Kidney epithelial cell (primary cell): ENCODE measurements at regions not wholly inside any gene's neighbourhood (a gene's known extent, or its start where the extent isn't known, plus 50 kb on each side); places are given as distances from the start of the nearest gene placed in this dataset.

Experiments used
- DNase-seq: peaks from one replicate; pipeline ENCODE4 v3.0.0-alpha.2; 2010; ENCODE audit warnings: low read depth
- H3K27me3 ChIP-seq: 2 replicates; pipeline ENCODE4 v1.6.0; 2011; ENCODE audit warnings: low read length; ENCODE audit not compliant: control insufficient read depth, insufficient read depth
- H3K36me3 ChIP-seq: 2 replicates; pipeline ENCODE4 v1.5.1; 2011; ENCODE audit warnings: low read length; ENCODE audit not compliant: control insufficient read depth, insufficient read depth
- H3K4me3 ChIP-seq: 2 replicates; pipeline ENCODE4 v1.5.1; 2011; ENCODE audit warnings: low read depth, mild to moderate bottlenecking, control low read depth, low read length
- CTCF ChIP-seq: IDR thresholded peaks from 2 replicates; pipeline ENCODE4 v1.5.1; 2011; ENCODE audit warnings: mild to moderate bottlenecking, moderate library complexity, low read length, control low read depth, inconsistent platforms; ENCODE audit not compliant: insufficient read depth, poor library complexity, severe bottlenecking

DNA sequence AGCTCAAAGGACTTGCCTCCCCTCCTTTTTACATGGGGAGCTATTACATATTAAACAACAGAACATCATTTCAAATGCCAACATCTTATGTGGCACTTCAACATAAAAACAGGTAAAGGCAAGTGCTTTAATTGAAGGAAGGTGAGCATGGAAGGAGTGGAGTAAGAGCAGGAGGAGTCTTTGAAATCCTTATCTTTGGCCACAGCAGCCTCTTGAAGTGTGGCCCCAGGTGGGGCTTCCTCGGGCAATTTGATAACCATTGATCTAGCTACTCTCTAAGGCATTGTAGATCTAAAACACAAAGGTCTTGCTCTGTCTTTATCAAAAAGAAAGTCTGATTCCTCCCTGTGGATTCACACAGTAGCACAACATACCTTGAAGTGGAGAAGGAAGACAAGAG, 70.9 kb upstream of the PPP2R5A start:
- no peak for TF ChIP-seq CTCF
- Histone ChIP-seq H3K36me3 (no peaks in the 10 kb centered on the region), H3K27me3 (no peaks in the 10 kb centered on the region), H3K4me3 (no peak overlapping the region)
- DNase-seq = no peak

GRCh38 chr1:212215910-212216309, 69.3 kb upstream of the PPP2R5A start:
- TF ChIP-seq CTCF = no peak
- Histone ChIP-seq H3K36me3 (no peaks in the 10 kb centered on the region), H3K27me3 (no peaks in the 10 kb centered on the region), H3K4me3 (no peak overlapping the region)
- no peak for DNase-seq

DNA sequence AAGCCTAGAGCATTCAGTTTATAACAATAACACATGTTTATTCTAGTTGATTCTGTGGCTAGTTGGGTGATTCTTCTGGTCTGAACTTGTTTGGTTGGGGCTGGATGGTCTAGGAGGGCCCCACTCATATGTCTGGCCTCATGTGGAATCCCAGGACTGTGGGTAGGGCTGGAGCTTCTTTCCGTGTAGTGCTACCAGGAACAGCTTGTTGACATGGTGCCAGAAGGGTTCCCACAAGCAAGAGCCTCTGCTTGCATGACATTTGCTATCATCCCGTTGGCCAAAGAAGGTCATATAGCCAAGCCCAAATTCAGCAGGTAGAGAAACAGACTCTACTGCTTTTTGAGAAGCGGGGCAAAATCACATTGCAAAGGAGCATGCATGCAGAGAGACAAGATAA, 67.6 kb upstream of the PPP2R5A start:
- H3K36me3 ChIP-seq = no peaks in the 10 kb centered on the region
- H3K4me3 ChIP-seq = no peak overlapping the region
- DNase-seq = no peak
- no peaks in the 10 kb centered on the region for H3K27me3 ChIP-seq
- no peak for TF ChIP-seq CTCF

GRCh38 chr1:212218065-212218464, 67.1 kb upstream of the PPP2R5A start:
- H3K36me3 ChIP-seq = no peaks in the 10 kb centered on the region
- no peak for TF ChIP-seq CTCF
- no peak overlapping the region for H3K4me3 ChIP-seq
- no peaks in the 10 kb centered on the region for H3K27me3 ChIP-seq
- no peak for DNase-seq

DNA sequence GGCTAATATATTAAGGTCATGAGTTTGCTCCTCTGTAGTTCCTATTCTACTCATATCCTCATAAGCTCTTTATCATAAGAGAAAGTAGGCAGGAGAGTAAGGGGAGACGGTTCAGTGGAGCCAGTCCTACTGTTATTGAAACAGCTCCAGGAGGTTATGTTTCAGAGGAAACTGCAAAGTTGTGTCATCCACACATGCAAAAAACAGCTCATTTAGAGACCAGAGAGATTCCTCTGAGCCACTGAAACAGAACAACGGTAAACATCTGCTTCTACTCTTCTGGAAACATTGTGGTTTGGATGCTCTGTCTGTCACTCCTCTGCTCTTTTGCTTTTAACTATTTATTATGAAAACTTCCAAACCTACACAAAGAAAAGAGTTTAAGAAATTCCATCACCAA, 66.3 kb upstream of the PPP2R5A start:
- peak; percentile 90 for DNase-seq

More for the DNA sequence above, 66.3 kb upstream of the PPP2R5A start:
- Histone ChIP-seq H3K27me3 (no peaks in the 10 kb centered on the region), H3K36me3 (no peaks in the 10 kb centered on the region), H3K4me3 (no peak overlapping the region)
- no peak for TF ChIP-seq CTCF
